GM12892 (cell line): ENCODE measurements at regions not wholly inside any gene's neighbourhood (a gene's known extent, or its start where the extent isn't known, plus 50 kb on each side); places are given as distances from the start of the nearest gene placed in this dataset.

Experiments
- DNase-seq: peaks from one replicate; pipeline ENCODE4 v3.0.0; 2011; ENCODE audit not compliant: insufficient read length
- FAIRE-seq: peaks from 2 replicates; lab custom pipeline; 2011; peaks lifted over from hg19 to GRCh38; lab: Jason Lieb, UNC
- POLR2A ChIP-seq: IDR thresholded peaks from 2 replicates; pipeline ENCODE4 v1.6.1; 2011; ENCODE audit warnings: low read depth, low read length, control low read depth
- POLR2AphosphoS5 ChIP-seq: IDR thresholded peaks from 2 replicates; pipeline ENCODE4 v1.6.1; 2011; ENCODE audit warnings: low read depth, low read length, control low read depth
- TAF1 ChIP-seq: IDR thresholded peaks from 2 replicates; pipeline ENCODE4 v1.6.1; 2011; ENCODE audit warnings: low read depth, mild to moderate bottlenecking, control low read depth, low read length, borderline replicate concordance

DNA sequence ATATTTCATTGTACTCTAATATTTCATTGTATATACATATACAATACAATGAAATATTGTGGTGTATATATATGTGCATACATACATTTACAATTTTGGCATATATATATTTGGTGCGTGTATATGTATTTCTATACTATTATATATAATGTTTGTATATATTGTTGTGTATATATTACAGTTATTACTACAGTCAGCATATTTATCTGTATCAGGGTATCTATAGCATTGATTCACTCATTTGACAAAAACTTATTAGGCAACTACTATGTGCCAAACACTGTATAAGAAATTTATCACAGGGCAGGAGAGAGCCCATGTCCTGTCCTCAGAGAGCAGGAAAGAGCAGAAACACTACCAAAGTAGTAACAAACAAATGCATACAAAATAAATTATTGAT lies 910.6 kb downstream of the QKI start:
- TF ChIP-seq POLR2AphosphoS5 (no peak), POLR2A (no peak), TAF1 (no peak)
- FAIRE-seq (no peak), DNase-seq (no peak)

DNA sequence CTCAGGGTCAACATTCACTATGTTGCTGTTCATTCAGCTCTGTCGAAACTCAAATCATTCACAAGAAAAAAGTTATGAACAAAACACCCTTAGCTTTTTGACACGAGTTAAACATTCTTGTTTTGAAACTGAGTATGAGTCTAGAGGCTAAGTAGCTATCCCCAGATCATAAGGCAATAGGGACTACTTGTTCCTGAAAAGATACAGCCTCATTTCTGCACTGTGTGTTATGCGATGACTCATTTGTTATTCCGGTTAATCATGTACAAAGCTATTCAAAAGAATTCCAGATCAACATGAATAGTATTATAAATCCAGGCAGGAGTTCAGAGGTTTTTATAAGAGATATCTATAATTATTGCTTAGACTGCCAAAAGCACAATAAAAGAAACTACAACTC lies 908.0 kb downstream of the QKI start:
- FAIRE-seq (no peak), DNase-seq (no peak)
- no peak for TF ChIP-seq TAF1
- TF ChIP-seq POLR2AphosphoS5, result no peak
- no peak for TF ChIP-seq POLR2A

DNA sequence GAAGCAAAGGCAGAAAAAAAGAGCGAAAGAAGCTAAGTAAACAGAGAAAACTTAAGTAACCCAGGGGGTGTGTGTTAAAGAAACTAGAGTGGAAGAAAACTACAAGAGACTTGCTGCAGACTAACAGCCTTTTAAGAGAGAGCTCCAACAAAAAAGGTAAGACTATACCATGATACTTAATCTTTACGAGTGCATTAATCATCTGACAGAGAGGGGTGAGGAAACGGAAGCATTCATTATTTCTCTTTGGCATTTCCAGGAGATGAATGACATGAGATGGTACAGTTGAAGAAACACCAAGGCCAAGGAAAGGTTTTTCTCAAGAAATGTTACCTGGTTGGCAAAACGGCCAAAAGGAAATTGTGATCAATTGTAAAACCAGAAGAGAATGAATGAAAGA lies 906.8 kb downstream of the QKI start:
- no peak for FAIRE-seq
- TF ChIP-seq POLR2AphosphoS5, result no peak
- TF ChIP-seq TAF1, result no peak
- TF ChIP-seq POLR2A, result no peak

DNA sequence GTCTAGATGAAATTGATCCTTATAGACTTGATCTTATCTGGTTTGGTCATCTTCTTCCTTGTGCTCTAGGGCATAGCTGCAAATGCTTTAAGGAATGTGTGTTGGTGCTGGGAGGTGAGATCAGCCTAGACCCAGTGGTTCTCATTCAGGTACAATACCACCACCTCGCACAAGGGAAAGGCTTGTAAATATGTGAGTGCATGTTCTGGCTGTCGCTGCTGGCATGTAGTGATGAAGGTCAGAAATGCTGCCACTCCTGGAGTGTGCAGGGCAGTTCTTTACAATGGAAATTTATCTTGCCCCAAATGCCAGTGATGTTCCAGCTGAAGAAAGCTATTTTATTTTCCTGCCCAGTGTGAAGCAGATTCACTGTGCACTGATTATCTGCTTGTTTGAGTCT lies 900.9 kb downstream of the QKI start:
- TF ChIP-seq POLR2A (no peak), POLR2AphosphoS5 (no peak), TAF1 (no peak)
- DNase-seq (no peak), FAIRE-seq (no peak)

More for the DNA sequence above, 906.8 kb downstream of the QKI start:
- DNase-seq, result no peak

DNA sequence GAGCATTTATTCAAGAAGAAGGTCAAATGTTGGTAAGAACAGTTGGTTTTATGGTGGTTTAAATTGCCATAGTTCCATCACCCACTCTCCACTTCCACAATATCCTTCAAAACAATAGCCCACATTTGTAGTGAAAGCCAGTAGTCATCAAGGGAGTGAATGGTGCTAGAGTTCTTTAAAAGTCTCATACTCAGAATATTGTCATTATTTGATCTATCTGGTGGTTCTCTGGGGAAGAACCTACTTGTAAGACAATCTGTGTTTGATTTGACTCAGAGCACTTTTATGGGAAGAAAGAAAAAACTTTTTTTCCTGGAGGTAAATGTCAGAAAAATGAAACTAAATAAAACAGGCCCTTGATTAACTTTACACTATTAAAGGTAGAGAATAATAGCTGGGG lies 893.8 kb downstream of the QKI start:
- no peak for TF ChIP-seq TAF1
- TF ChIP-seq POLR2A, result no peak
- no peak for TF ChIP-seq POLR2AphosphoS5
- no peak for DNase-seq
- FAIRE-seq, result no peak

DNA sequence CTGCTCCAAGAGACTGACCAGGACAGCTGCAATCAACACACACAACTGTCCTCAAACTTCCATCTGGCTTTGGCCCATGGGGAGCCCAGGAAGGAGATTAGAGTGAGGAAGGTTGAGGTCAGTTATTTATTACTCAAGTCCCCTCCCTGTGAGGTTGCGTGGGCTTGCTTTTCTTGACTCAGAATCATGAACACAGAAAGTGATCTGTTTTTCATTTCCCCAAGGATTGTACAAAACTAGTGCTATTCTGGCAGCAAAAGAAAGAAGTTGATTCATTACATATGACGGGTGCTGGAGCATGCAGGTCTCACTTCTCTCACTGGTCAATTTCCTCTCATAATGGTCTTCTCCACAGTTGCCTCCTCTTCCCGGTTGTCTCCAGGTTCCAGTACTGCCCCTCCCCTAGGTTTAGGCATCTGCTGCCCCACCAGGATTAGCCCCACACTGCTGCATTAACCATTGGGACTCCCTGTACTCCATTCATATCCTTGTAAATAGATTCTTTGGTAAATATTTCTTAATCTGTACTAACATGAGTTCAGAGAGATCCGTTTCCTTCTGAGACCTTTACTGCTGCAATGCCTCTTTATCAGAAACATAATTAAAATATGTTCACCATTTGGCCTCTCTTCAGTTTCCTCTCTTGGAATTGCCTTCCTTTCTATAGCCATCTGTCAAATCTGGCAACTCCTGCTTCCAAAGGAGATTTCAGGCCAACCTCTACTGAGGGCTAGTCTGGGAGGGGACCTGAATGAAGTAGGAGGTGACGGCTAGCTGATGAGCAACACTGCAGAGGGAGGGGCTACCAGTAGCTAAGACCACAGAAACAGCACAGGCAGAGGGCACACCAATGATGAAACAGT lies 888.8 kb downstream of the QKI start:
- TF ChIP-seq POLR2AphosphoS5, result no peak
- no peak for TF ChIP-seq POLR2A
- no peak for TF ChIP-seq TAF1
- FAIRE-seq, result no peak
- DNase-seq, result no peak

DNA sequence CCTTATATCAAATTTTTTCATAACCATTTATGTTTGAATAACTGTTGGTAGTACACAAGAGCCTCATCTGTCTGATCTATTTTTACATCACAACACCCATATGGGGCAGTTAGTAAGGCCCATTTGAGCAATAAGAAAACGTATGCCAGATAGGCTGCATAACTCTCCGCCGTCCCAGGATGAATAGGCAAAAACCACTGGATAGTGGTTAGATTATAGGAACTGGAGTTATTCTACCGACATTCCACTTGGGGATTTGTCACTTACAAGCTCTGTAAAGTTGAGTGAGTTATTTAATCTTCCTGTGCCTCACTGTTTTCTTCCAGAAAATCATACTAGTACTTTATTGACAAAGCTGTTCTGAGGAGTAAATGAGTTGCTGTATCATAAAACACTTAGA lies 881.9 kb downstream of the QKI start:
- no peak for FAIRE-seq
- DNase-seq, result no peak
- no peak for TF ChIP-seq POLR2A
- TF ChIP-seq TAF1, result no peak
- TF ChIP-seq POLR2AphosphoS5, result no peak

DNA sequence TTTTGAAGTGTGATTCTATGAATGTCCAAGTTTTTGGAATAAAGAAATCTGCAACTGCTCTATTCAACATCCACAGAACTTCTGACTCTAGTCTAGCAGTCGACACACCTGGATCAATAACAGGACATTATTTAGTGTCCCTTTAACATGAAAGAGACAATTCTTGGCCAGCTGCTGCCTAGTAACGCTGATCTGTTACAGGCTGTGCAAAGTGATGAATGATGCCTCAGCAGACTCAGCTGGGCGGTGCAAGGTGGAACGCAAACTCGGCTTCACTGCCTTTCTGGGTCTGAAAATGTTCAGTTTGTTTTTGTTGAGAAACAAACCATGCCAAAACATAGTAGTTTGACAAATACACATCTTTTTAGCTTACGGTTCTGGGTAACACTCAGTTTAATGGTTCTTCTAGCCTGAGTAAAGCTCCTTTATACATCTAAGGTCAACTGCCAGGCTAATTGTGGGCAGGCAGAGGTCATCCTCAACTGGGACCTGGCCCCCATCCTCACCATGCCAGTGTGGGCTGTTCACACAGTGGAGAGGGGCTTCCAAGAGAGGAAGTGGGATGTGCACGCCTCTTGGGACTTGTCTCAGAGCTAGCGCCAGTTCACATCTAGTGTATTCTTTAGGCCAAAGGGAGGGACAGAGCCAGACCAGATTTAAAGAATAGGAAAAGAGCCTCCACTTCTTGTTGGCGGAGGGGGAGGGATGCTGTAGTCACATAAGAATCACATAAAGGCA lies 879.7 kb downstream of the QKI start:
- DNase-seq (no peak), FAIRE-seq (no peak)
- TF ChIP-seq POLR2A (no peak), TAF1 (no peak), POLR2AphosphoS5 (no peak)

DNA sequence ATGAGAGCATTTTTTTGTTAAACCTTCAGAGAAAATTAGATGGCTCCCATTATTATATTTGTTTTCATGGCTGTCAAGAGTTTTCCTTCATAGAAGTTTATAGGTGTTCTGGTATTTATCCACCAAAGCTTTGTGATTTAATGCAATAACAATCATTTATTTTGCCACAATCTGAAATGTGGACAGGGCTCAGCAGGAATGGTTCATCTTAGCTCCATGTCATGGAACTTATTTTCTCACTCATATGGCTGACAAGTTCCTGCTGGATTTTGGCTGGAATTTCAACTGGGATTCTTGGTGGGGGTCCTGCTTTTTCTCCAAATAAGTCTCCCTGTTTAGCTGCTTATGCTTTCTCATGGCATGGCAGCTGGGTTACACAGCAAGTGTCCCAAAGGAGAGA lies 876.7 kb downstream of the QKI start:
- no peak for TF ChIP-seq POLR2AphosphoS5
- no peak for TF ChIP-seq TAF1
- TF ChIP-seq POLR2A, result no peak
- DNase-seq (no peak), FAIRE-seq (no peak)

DNA sequence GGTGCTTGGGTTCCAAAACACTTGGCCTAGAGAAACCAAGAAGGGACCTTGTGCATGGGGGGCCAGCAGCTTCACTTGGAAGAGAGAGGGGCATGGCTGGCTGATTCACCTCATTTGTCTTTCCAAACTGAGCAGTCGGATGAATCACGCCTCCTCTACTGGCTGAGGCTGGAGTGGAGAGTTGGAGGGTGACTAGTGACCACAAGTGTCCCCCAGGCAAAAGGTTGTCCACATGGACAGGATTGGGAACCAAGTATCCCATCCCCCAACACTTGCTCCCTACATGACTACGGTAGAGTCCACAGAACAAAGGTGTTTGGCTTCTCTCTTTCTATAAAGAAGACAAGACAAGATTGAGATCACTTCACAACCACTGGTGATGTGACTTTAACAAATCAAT lies 875.6 kb downstream of the QKI start:
- no peak for TF ChIP-seq POLR2AphosphoS5
- TF ChIP-seq POLR2A, result no peak
- no peak for TF ChIP-seq TAF1
- FAIRE-seq (no peak), DNase-seq (no peak)

DNA sequence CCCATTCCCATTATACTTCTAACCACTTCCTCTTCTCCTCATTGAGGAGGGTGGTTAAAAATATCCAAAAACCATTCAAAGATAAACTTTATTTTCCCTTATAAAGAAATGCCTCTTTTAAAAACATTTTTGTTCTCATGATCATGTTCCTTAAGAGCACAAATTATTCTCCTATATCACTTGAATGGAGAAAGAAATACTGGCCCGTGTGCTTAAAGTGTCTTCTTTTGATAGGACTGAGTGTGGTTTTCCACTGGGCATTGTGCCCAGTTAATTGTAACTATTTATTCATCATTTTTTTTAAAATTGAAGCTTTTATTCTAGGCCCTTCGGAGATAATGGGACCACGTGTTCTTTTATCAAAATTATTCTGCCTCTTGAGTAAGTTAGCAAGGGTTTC lies 871.5 kb downstream of the QKI start:
- no peak for DNase-seq
- FAIRE-seq, result no peak
- TF ChIP-seq POLR2A (no peak), POLR2AphosphoS5 (no peak), TAF1 (no peak)

DNA sequence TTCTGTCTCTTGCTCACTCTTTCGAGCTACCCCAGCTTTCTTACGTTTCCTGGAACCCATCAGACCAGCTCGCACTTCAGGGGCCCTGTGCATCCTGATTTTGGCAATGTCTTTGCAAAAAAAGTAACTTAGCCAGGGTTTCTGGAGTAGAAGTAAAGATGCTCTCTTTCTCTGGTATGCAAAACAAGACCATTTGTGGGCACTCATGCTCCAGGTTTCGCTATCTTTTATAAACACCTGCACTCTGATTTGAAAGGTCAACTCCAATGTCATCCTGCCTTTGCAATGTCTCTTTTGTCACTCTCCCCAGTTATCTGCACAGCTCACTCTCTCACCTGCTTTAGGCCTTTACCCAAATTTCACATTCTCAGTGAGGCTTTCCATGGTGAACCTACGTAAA lies 869.1 kb downstream of the QKI start:
- TF ChIP-seq TAF1 (no peak), POLR2AphosphoS5 (no peak), POLR2A (no peak)
- FAIRE-seq, result no peak

DNA sequence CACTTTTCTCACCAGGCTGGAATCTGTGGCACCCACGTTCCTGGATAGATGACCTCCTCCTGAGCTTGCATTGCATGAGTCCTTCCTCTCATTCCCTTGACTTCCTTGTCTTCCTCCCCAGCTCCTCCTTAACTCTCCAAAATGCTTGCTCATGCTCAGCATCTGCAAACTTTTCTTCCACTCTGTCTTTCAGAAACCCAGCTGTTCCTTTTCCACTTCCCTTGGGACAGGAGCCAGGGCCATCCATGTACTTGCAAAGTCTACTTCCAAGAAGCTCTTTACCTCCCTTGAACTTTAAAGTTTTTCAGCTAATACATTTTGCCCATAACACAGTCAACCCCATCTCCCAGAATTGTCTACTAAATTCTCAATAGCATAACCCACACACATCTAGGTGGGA lies 861.7 kb downstream of the QKI start:
- FAIRE-seq (no peak), DNase-seq (no peak)
- TF ChIP-seq POLR2AphosphoS5, result no peak
- TF ChIP-seq POLR2A, result no peak

More for the DNA sequence above, 869.1 kb downstream of the QKI start:
- no peak for DNase-seq
